IMR-90 (cell line): ENCODE measurements at regions not wholly inside any gene's neighbourhood (a gene's known extent, or its start where the extent isn't known, plus 50 kb on each side); places are given as distances from the start of the nearest gene placed in this dataset.
A peak's percentile ranks its signal among the peaks of the same experiment; 100 is the strongest.

Experiments used
- ATAC-seq: fragments of 200-7000 bp; cut with Tn5 transposase; 2 replicates; pipeline ENCODE4 v1.9.1; 2020; ENCODE audit warnings: low read depth, mild to moderate bottlenecking, moderate library complexity
- BruUV-seq: library from RNA; stranded (reverse); fragments of 400-500 nt; replicated peaks from 2 replicates; lab custom pipeline; 2021; lab: Mats Ljungman, UMichigan
- CTCF ChIA-PET: fragments of 300-600 bp; formaldehyde crosslinking; extraction: SDS; loops from one replicate; lab custom pipeline; 2021; ENCODE audit warnings: antibody characterized with exemption; lab: Yijun Ruan, JAX
- POLR2A ChIA-PET: fragments of 300-600 bp; sonication (Branson Sonifier 250); formaldehyde crosslinking; loops from one replicate; lab custom pipeline; 2022; ENCODE audit warnings: antibody characterized with exemption; ENCODE audit not compliant: unreplicated experiment; lab: Charles Lee
- DNase-seq: peaks from one replicate; pipeline ENCODE4 v3.0.0; 2013
- H2AFZ ChIP-seq: replicated peaks from 2 replicates; pipeline ENCODE3; 2013; ENCODE audit warnings: low read length, mild to moderate bottlenecking; ENCODE audit not compliant: poor library complexity
- H2AK5ac ChIP-seq: 2 replicates; pipeline ENCODE4 v1.6.1; 2013; ENCODE audit warnings: low read depth, low read length, inconsistent platforms
- H2AK9ac ChIP-seq: replicated peaks from 2 replicates; pipeline ENCODE3; 2013; ENCODE audit warnings: mild to moderate bottlenecking, low read depth, low read length, moderate library complexity; ENCODE audit not compliant: poor library complexity
- H2BK120ac ChIP-seq: 2 replicates; pipeline ENCODE4 v1.6.1; 2013; ENCODE audit warnings: low read depth, low read length, inconsistent platforms
- H2BK15ac ChIP-seq: 3 replicates; pipeline ENCODE4 v1.6.1; 2013; ENCODE audit warnings: low read depth, low read length, inconsistent platforms
- H2BK20ac ChIP-seq: 2 replicates; pipeline ENCODE4 v1.6.1; 2013; ENCODE audit warnings: low read depth, mild to moderate bottlenecking, inconsistent platforms, low read length, moderate library complexity
- H2BK5ac ChIP-seq: 2 replicates; pipeline ENCODE4 v1.6.1; 2013; ENCODE audit warnings: mild to moderate bottlenecking, low read depth, low read length, inconsistent platforms; ENCODE audit not compliant: poor library complexity, severe bottlenecking
- H3K14ac ChIP-seq: replicated peaks from 2 replicates; pipeline ENCODE4 v1.6.1; 2013; ENCODE audit warnings: low read depth, low read length, inconsistent platforms
- H3K18ac ChIP-seq: 2 replicates; pipeline ENCODE4 v1.6.1; 2013; ENCODE audit warnings: low read depth, low read length, control low read depth
- H3K23ac ChIP-seq: 2 replicates; pipeline ENCODE4 v1.6.1; 2013; ENCODE audit warnings: low read depth, low read length, inconsistent platforms
- H3K27ac ChIP-seq: 2 replicates; pipeline ENCODE4 v1.5.1; 2013; ENCODE audit warnings: mild to moderate bottlenecking, control low read depth, low read length; ENCODE audit not compliant: insufficient read depth
- H3K27me3 ChIP-seq: 2 replicates; pipeline ENCODE4 v1.6.1; 2013; ENCODE audit warnings: low read length; ENCODE audit not compliant: control insufficient read depth, insufficient read depth
- H3K36me3 ChIP-seq: 2 replicates; pipeline ENCODE4 v1.6.1; 2013; ENCODE audit warnings: low read length, mixed read lengths; ENCODE audit not compliant: control insufficient read depth, insufficient read depth
- H3K4ac ChIP-seq: 2 replicates; pipeline ENCODE4 v1.6.1; 2013; ENCODE audit warnings: low read depth, low read length, inconsistent platforms
- H3K4me1 ChIP-seq: 2 replicates; pipeline ENCODE4 v1.6.1; 2013; ENCODE audit warnings: low read length, mixed read lengths; ENCODE audit not compliant: control insufficient read depth, insufficient read depth
- H3K4me2 ChIP-seq: 2 replicates; pipeline ENCODE4 v1.6.1; 2013; ENCODE audit warnings: low read depth, mild to moderate bottlenecking, control low read depth, low read length, moderate library complexity
- H3K4me3 ChIP-seq: 2 replicates; pipeline ENCODE4 v1.5.1; 2013; ENCODE audit warnings: low read depth, mild to moderate bottlenecking, control low read depth, low read length, moderate library complexity; ENCODE audit not compliant: insufficient read depth
- H3K56ac ChIP-seq: 2 replicates; pipeline ENCODE4 v1.6.1; 2013; ENCODE audit warnings: low read length, inconsistent platforms; ENCODE audit not compliant: insufficient read depth; ENCODE audit errors: extremely low read depth
- H3K79me1 ChIP-seq, 2 experiments: 2 replicates each; pipeline ENCODE4 v1.6.1; 2013; ENCODE audit warnings: low read length in 2 of 2, inconsistent platforms in 1 of 2, low read depth in 1 of 2
- H3K9ac ChIP-seq: 2 replicates; pipeline ENCODE4 v1.6.1; 2013; ENCODE audit warnings: low read depth, low read length, control low read depth
- H3K9me1 ChIP-seq: 2 replicates; pipeline ENCODE4 v1.6.1; 2013; ENCODE audit warnings: low read length, inconsistent platforms; ENCODE audit not compliant: insufficient read depth
- H3K9me3 ChIP-seq: 2 replicates; pipeline ENCODE4 v1.6.1; 2013; ENCODE audit warnings: low read length; ENCODE audit not compliant: control insufficient read depth, insufficient read depth
- H4K20me1 ChIP-seq: 2 replicates; pipeline ENCODE4 v1.6.1; 2013; ENCODE audit warnings: low read length, inconsistent platforms; ENCODE audit not compliant: insufficient read depth
- H4K5ac ChIP-seq: 2 replicates; pipeline ENCODE4 v1.6.1; 2013; ENCODE audit warnings: mild to moderate bottlenecking, low read depth, low read length, control low read depth
- H4K8ac ChIP-seq, 2 experiments: 2 replicates each; pipeline ENCODE4 v1.6.1; 2013; ENCODE audit warnings: low read depth in 2 of 2, low read length in 2 of 2, control low read depth in 1 of 2, inconsistent platforms in 1 of 2
- H4K91ac ChIP-seq: 2 replicates; pipeline ENCODE4 v1.6.1; 2013; ENCODE audit warnings: low read depth, low read length, inconsistent platforms; ENCODE audit not compliant: insufficient read depth
- RAD21 ChIP-seq: IDR thresholded peaks from 2 replicates; pipeline ENCODE4 v1.6.1; 2012; ENCODE audit warnings: low read length, improper control_type of control experiment
- WGBS, 2 experiments: methylation state at CpG; one replicate each; pipeline versions ENCODE4 v1.1.5 to v1.1.7; 2013; ENCODE audit warnings: missing lambda C conversion rate in 2 of 2; ENCODE audit not compliant: insufficient read length in 1 of 2; ENCODE audit errors: extremely low coverage in 2 of 2; 5-methylcytosine and 5-hydroxymethylcytosine counted together
- dilution Hi-C: fragments of 300-500 bp; cut with HindIII; formaldehyde crosslinking; loops from one replicate; pipeline ENCODE4 v1.14.3; 2018; ENCODE audit warnings: low sequenced_read_pairs; ENCODE audit not compliant: unreplicated experiment
- in situ Hi-C: fragments of 300-500 bp; cut with MboI; formaldehyde crosslinking; loops from 3 replicates; pipeline ENCODE4 v1.14.3; 2019; ENCODE audit warnings: low sequenced_read_pairs, inconsistent platforms, mixed read lengths
- intact Hi-C: fragments of 100-400 bp; cut with micrococcal nuclease; formaldehyde crosslinking; loops from 2 replicates; pipeline ENCODE4 v1.10.0; 2022
- TF ChIP-seq, protein P1 (sequence below): fragments of 150-350 bp; IDR thresholded peaks from 2 replicates; pipeline ENCODE4 v1.6.1; 2016; ENCODE audit warnings: low read depth, mild to moderate bottlenecking, low read length, moderate library complexity, borderline replicate concordance

DNA sequence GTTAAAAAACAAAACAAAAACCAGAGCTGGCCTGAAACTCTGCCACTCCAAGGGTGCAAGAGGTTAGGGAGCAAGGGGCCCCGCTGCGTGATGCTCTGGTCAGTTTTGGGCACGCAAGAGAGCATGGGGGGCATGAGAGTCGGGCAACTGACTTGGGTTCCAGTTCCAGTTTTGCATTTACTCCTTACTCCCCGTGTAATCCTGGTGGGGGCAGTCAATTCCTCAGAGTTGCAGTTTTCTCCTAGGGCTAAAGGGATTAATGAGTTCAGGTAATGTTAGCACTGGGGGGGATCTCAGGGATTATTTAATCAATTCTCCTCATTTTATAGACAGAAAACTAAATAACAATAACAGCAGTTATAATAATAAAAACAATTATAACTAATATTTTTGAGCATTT lies 72.9 kb upstream of the PMFBP1 start:
- dilution Hi-C loops, result loop anchor here (25.0 kb wide), 1 partner anchor 217 kb away; no protein-coding TSS in a partner anchor
- TF ChIP-seq RAD21, result 0 out of 2 replicates have a peak, but pooled peaks have one; percentile 3
- TF ChIP-seq, protein P1, sequence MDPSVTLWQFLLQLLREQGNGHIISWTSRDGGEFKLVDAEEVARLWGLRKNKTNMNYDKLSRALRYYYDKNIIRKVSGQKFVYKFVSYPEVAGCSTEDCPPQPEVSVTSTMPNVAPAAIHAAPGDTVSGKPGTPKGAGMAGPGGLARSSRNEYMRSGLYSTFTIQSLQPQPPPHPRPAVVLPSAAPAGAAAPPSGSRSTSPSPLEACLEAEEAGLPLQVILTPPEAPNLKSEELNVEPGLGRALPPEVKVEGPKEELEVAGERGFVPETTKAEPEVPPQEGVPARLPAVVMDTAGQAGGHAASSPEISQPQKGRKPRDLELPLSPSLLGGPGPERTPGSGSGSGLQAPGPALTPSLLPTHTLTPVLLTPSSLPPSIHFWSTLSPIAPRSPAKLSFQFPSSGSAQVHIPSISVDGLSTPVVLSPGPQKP, result no peak
- Histone ChIP-seq H4K5ac (no peak overlapping the region), H3K14ac (no peak overlapping the region), H3K4me3 (no peak overlapping the region), H2BK120ac (no peak overlapping the region), H3K18ac (no peak overlapping the region), H2AFZ (peak overlapping the region; percentile 62), H2AK9ac (no peak overlapping the region), H2BK20ac (no peak overlapping the region), H3K56ac (no peak overlapping the region), H3K27me3 (no peaks in the 10 kb centered on the region), H4K8ac (no peak overlapping the region), H3K4ac (no peak overlapping the region), H3K4me2 (no peak overlapping the region), H2BK5ac (no peak overlapping the region), H3K9me1 (no peaks in the 10 kb centered on the region; the same call in 1 of the 2 replicates), H3K9ac (no peak overlapping the region), H3K79me1 (no peaks in the 10 kb centered on the region), H3K36me3 (no peaks in the 10 kb centered on the region), H2BK15ac (no peak overlapping the region), H3K9me3 (no peaks in the 10 kb centered on the region), H4K20me1 (no peaks in the 10 kb centered on the region), H3K23ac (no peak overlapping the region), H3K27ac (no peak overlapping the region), H2AK5ac (no peak overlapping the region), H4K91ac (no peak overlapping the region), H3K4me1 (no peaks in the 10 kb centered on the region; the same call in 1 of the 2 replicates)
- POLR2A ChIA-PET, result no interaction called here
- in situ Hi-C loops, result loop anchor here (25.0 kb wide), 1 partner anchor 1642 kb away; no protein-coding TSS in a partner anchor
- DNase-seq, result no peak
- CTCF ChIA-PET, result no interaction called here
- no CpG with 5 or more reads among the region's 5 CpGs for WGBS, 2 experiments
- no TSS peak for BruUV-seq
- ATAC-seq, result no peak
- intact Hi-C loops, result loop anchor here (5.0 to 10.0 kb wide), 5 partner anchors 420 to 1790 kb away; no protein-coding TSS in a partner anchor
